CD4-positive, alpha-beta memory T cell (primary cell): ENCODE measurements at regions not wholly inside any gene's neighbourhood (a gene's known extent, or its start where the extent isn't known, plus 50 kb on each side); places are given as distances from the start of the nearest gene placed in this dataset.
"Not testable (repeated sequence)": the region's sequence is repeated elsewhere in the genome, so short reads cannot be mapped to it uniquely, and the experiment has no call there.

ENCODE experiments used
- CTCF ChIA-PET: fragments of 350-600 bp; sonication (Branson Sonifier 250); formaldehyde crosslinking; loops from one replicate; lab custom pipeline; 2021; ENCODE audit warnings: inconsistent platforms; ENCODE audit not compliant: partially characterized antibody; lab: Charles Lee
- POLR2A ChIA-PET: fragments of 350-600 bp; sonication (Branson Sonifier 250); formaldehyde crosslinking; loops from one replicate; lab custom pipeline; 2021; ENCODE audit not compliant: partially characterized antibody; lab: Charles Lee
- DNase-seq, 5 donors: peaks; one replicate each; pipeline versions ENCODE4 v3.0.0 to v3.0.0-alpha.2; 2020 to 2022; ENCODE audit warnings: mixed read lengths in 1 of 5
- H3K27ac ChIP-seq: one replicate; pipeline ENCODE4 v1.7.0; 2013; ENCODE audit warnings: low read depth, low read length
- H3K27me3 ChIP-seq: 2 replicates; pipeline ENCODE4 v1.7.0; 2013; ENCODE audit warnings: mild to moderate bottlenecking, low read length, moderate library complexity; ENCODE audit not compliant: insufficient read depth
- H3K36me3 ChIP-seq: 2 replicates; pipeline ENCODE4 v1.7.0; 2013; ENCODE audit warnings: mild to moderate bottlenecking, low read length, moderate library complexity; ENCODE audit not compliant: insufficient read depth
- H3K4me1 ChIP-seq: 2 replicates; pipeline ENCODE4 v1.7.0; 2013; ENCODE audit warnings: mild to moderate bottlenecking, low read length, moderate library complexity; ENCODE audit not compliant: insufficient read depth
- H3K4me3 ChIP-seq, 2 donors: one replicate each; pipeline ENCODE4 v1.7.0; 2013; ENCODE audit warnings: low read length in 2 of 2, mild to moderate bottlenecking in 1 of 2
- H3K9me3 ChIP-seq, 2 donors: one replicate each; pipeline ENCODE4 v1.7.0; 2013; ENCODE audit warnings: low read length in 2 of 2, control low read depth in 1 of 2; ENCODE audit not compliant: control insufficient read depth in 1 of 2
- H3K27ac Mint-ChIP-seq, 7 donors: one replicate each; pipeline ENCODE4 v1.8.0; 2020 to 2021; ENCODE audit warnings: mixed read lengths in 7 of 7, mild to moderate bottlenecking in 6 of 7, inconsistent platforms in 3 of 7, moderate library complexity in 3 of 7
- H3K27me3 Mint-ChIP-seq, 2 donors: one replicate each; pipeline ENCODE4 v1.8.0; 2020 to 2021; ENCODE audit warnings: mixed read lengths in 2 of 2
- H3K36me3 Mint-ChIP-seq, 2 donors: one replicate each; pipeline ENCODE4 v1.8.0; 2020 to 2021; ENCODE audit warnings: mixed read lengths in 2 of 2, inconsistent platforms in 1 of 2, mild to moderate bottlenecking in 1 of 2
- H3K4me1 Mint-ChIP-seq, 4 donors: one replicate each; pipeline ENCODE4 v1.8.0; 2020 to 2021; ENCODE audit warnings: mixed read lengths in 4 of 4, mild to moderate bottlenecking in 1 of 4
- H3K4me3 Mint-ChIP-seq, 8 donors: one replicate each; pipeline ENCODE4 v1.8.0; 2020 to 2021; ENCODE audit warnings: mixed read lengths in 8 of 8, mild to moderate bottlenecking in 7 of 8, moderate library complexity in 6 of 8, inconsistent platforms in 3 of 8
- H3K9me3 Mint-ChIP-seq, 8 donors: one replicate each; pipeline ENCODE4 v1.8.0; 2020 to 2021; ENCODE audit warnings: mixed read lengths in 8 of 8, mild to moderate bottlenecking in 5 of 8, inconsistent platforms in 3 of 8, moderate library complexity in 1 of 8
- intact Hi-C: fragments of 100-400 bp; cut with micrococcal nuclease; formaldehyde crosslinking; loops from one replicate; pipeline ENCODE4 v1.15.1; 2023

- POLR2A ChIA-PET, H3K9me3 Mint-ChIP-seq, CTCF ChIA-PET, H3K4me3 ChIP-seq, H3K4me1 ChIP-seq, H3K27me3 Mint-ChIP-seq, H3K4me3 Mint-ChIP-seq, DNase-seq, H3K27ac ChIP-seq, H3K27ac Mint-ChIP-seq, intact Hi-C loops, H3K36me3 ChIP-seq, H3K27me3 ChIP-seq, H3K4me1 Mint-ChIP-seq, H3K9me3 ChIP-seq: not testable (repeated sequence)
- H3K36me3 Mint-ChIP-seq: peaks cover 12 to 36% of the 10 kb centered on the region in 2 donors
Observed at GRCh38 chr18:14250084-14250677, 117.9 kb upstream of the ZNF519 start.

GRCh38 chr18:14239224-14239623 lies 107.0 kb upstream of the ZNF519 start:
- DNase-seq, H3K4me3 Mint-ChIP-seq, H3K27ac Mint-ChIP-seq, H3K4me1 ChIP-seq, H3K36me3 ChIP-seq, H3K9me3 ChIP-seq, H3K4me1 Mint-ChIP-seq, H3K4me3 ChIP-seq, POLR2A ChIA-PET, H3K27me3 Mint-ChIP-seq, H3K9me3 Mint-ChIP-seq, H3K27ac ChIP-seq, intact Hi-C loops, CTCF ChIA-PET, H3K27me3 ChIP-seq: not testable (repeated sequence)
- peaks cover 0 to 26% of the 10 kb centered on the region in 2 donors for H3K36me3 Mint-ChIP-seq

DNA sequence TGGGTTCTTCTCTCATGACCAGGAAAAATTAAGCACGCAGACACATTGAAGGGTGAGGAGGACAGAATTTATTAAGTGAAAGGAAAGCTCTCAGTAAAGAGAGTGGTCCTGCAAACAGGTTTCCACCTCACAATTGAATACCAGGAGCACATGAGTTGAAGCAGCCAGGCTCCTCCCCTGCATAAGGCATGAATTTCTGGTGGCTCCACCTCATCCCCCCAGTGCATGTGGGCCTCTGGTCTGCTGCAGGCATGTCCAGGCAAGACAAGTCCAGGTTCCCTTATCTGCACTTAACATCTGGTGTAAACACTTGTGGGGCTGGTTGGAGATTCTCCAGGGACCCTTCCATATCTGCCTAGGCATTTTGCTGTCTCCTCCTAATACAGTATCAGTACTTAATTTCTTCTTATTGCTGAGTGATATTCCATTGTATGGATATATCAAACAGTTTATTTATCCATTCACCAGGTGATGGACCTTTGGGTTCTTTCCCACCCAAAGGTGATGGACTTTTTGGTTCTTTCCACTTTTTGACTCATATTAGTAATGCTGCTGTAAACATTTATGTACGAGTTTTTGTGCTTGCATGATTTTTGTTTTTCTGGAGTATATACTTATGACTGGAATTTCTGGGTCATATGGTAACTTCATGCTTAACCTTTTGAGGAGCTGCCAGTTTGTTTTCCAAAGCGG lies 104.3 kb upstream of the ZNF519 start:
- H3K9me3 ChIP-seq, H3K4me3 Mint-ChIP-seq, H3K4me3 ChIP-seq, H3K9me3 Mint-ChIP-seq, H3K36me3 ChIP-seq, H3K27me3 ChIP-seq, intact Hi-C loops, H3K27ac ChIP-seq, H3K27ac Mint-ChIP-seq, DNase-seq, H3K4me1 Mint-ChIP-seq, POLR2A ChIA-PET, CTCF ChIA-PET, H3K27me3 Mint-ChIP-seq, H3K4me1 ChIP-seq: not testable (repeated sequence)
- H3K36me3 Mint-ChIP-seq: peaks cover 0 to 18% of the 10 kb centered on the region in 2 donors

DNA sequence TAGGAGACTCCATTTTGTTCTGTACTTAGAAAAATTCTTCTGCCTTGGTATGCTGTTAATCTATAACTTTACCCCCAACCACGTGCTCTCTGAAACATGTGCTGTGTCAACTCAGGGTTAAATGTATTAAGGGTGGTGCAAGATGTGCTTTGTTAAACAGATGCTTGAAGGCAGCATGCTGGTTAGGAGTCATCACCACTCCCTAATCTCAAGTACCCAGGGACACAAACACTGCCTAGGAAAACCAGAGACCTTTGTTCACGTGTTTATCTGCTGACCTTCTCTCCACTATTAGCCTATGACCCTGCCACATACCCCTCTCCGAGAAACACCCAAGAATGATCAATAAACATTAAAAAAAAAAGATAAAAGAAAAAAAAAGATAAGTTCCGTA lies 93.0 kb upstream of the ZNF519 start:
- intact Hi-C loops, H3K4me3 ChIP-seq, POLR2A ChIA-PET, H3K4me3 Mint-ChIP-seq, CTCF ChIA-PET, H3K27ac Mint-ChIP-seq, H3K27me3 ChIP-seq, H3K4me1 ChIP-seq, H3K27ac ChIP-seq, DNase-seq, H3K36me3 ChIP-seq, H3K4me1 Mint-ChIP-seq, H3K27me3 Mint-ChIP-seq, H3K9me3 ChIP-seq: not testable (repeated sequence)
- H3K9me3 Mint-ChIP-seq: peaks cover 0 to 14% (median 5%) of the 10 kb centered on the region in 8 donors
- H3K36me3 Mint-ChIP-seq: peaks cover 16 to 27% of the 10 kb centered on the region in 2 donors

GRCh38 chr18:14224551-14225285 lies 92.5 kb upstream of the ZNF519 start:
- DNase-seq: peak in 1 of 5 donors; percentile 35
- Mint-ChIP-seq H3K36me3 (peaks cover 16 to 28% of the 10 kb centered on the region in 2 donors), H3K9me3 (peaks cover 0 to 14% (median 5%) of the 10 kb centered on the region in 8 donors)
- H3K4me3 Mint-ChIP-seq, H3K9me3 ChIP-seq, H3K4me1 Mint-ChIP-seq, H3K4me1 ChIP-seq, H3K27ac Mint-ChIP-seq, CTCF ChIA-PET, H3K27me3 Mint-ChIP-seq, H3K27ac ChIP-seq, H3K4me3 ChIP-seq, POLR2A ChIA-PET, H3K36me3 ChIP-seq, intact Hi-C loops, H3K27me3 ChIP-seq: not testable (repeated sequence)

DNA sequence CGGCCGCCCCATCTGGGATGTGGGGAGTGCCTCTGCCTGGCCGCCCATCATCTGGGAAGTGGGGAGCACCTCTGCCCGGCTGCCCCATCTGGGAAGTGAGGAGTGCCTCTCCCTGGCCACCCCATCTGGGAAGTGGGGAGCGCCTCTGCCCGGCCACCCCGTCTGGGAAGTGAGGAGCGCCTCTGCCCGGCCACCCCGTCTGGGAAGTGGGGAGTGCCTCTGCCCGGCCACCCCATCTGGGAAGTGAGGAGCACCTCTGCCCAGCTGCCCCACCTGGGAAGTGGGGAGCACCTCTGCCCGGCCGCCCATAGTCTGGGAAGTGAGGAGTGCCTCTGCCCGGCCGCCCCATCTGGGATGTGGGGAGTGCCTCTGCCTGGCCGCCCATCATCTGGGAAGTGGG lies 91.7 kb upstream of the ZNF519 start:
- H3K36me3 ChIP-seq, DNase-seq, H3K4me3 Mint-ChIP-seq, H3K4me1 ChIP-seq, H3K4me3 ChIP-seq, POLR2A ChIA-PET, intact Hi-C loops, H3K4me1 Mint-ChIP-seq, H3K9me3 ChIP-seq, H3K27me3 Mint-ChIP-seq, H3K27ac ChIP-seq, H3K27ac Mint-ChIP-seq, H3K27me3 ChIP-seq, CTCF ChIA-PET: not testable (repeated sequence)
- Mint-ChIP-seq H3K36me3 (peaks cover 16 to 28% of the 10 kb centered on the region in 2 donors), H3K9me3 (peaks cover 0 to 14% (median 5%) of the 10 kb centered on the region in 8 donors)

GRCh38 chr18:14223231-14223822 lies 91.1 kb upstream of the ZNF519 start:
- H3K4me3 ChIP-seq, POLR2A ChIA-PET, H3K27ac ChIP-seq, H3K4me3 Mint-ChIP-seq, H3K9me3 ChIP-seq, H3K4me1 ChIP-seq, CTCF ChIA-PET, intact Hi-C loops, H3K27me3 ChIP-seq, H3K4me1 Mint-ChIP-seq, H3K36me3 ChIP-seq, H3K27me3 Mint-ChIP-seq, H3K27ac Mint-ChIP-seq: not testable (repeated sequence)
- H3K9me3 Mint-ChIP-seq: peaks cover 0 to 14% (median 5%) of the 10 kb centered on the region in 8 donors
- peak in 1 of 5 donors; percentile 30 for DNase-seq
- peaks cover 16 to 28% of the 10 kb centered on the region in 2 donors for H3K36me3 Mint-ChIP-seq
